ENCODE measurements at regions not wholly inside any gene's neighbourhood (a gene's known extent, or its start where the extent isn't known, plus 50 kb on each side); places are given as distances from the start of the nearest gene placed in this dataset.

DNA sequence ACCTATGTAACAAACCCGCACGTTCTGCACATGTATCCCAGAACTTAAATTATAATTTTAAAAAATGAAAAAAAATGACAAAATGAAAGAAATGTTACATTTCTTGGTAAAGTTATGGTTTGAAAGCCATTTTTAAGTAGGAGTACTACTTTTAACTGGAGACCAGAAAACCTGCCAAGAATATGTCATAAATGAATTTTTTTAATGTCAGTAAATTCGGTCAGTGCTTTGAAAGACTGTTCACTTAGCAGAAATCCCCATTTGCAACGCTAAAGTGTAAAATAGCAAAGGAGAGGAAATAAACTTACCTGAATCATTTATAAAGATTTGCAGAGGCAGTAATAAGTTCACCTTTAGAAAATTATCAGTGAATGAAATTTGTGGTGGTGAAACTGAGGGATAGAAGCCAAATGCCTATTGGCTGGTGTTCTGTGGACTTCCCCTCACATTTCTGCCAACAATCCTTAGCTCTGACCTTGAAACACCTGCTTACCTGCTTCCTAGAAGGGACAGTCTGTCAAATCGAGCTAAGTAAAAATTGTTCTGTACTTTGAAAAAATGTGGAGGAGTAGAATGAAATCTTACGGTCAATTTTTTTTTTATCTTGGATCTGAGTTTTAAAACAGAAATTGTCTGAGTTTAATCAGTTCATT, 714.2 kb downstream of the SLC6A15 start:
- TF ChIP-seq CTCF (conservative IDR thresholded peaks at IDR 0.05) (no peak), ZFX (IDR thresholded peaks at IDR 0.05) (no peak)
